ENCODE measurements at regions not wholly inside any gene's neighbourhood (a gene's known extent, or its start where the extent isn't known, plus 50 kb on each side); places are given as distances from the start of the nearest gene placed in this dataset.

- TF ChIP-seq JUN (IDR thresholded peaks at IDR 0.05; ENCODE audit: borderline replicate concordance, insufficient read depth, insufficient read length, low read depth) = no peak
- H3K36me3 ChIP-seq (ENCODE audit: control insufficient read depth in 2 of 2, extremely low read depth in 1 of 2, insufficient read depth in 2 of 2, low read length in 2 of 2) = no peaks in the 10 kb centered on the region
- no peaks in the 10 kb centered on the region for H4K20me1 ChIP-seq (replicated peaks; ENCODE audit: control insufficient read depth, extremely low read depth, insufficient read depth, low read length)
- no peak overlapping the region for H3K27ac ChIP-seq (ENCODE audit: insufficient read depth, low read depth, low read length)
- dilution Hi-C loops (cut with MboI; ENCODE audit: extremely low pct_ligation_motif_present, low sequenced_read_pairs) (no loop called here), intact Hi-C loops (cut with micrococcal nuclease) (no loop called here)
- no TSS peak for BruUV-seq (replicated peaks)
- no peak overlapping the region for H2AFZ ChIP-seq (ENCODE audit: low read depth, low read length)
- H3K79me2 ChIP-seq (ENCODE audit: control insufficient read depth, insufficient read depth, low read length) = no peaks in the 10 kb centered on the region
- CTCF ChIA-PET = no interaction called here
- H3K4me1 ChIP-seq (ENCODE audit: control insufficient read depth, extremely low read depth, insufficient read depth, low read length) = no peaks in the 10 kb centered on the region
- H3K27me3 ChIP-seq (ENCODE audit: control insufficient read depth in 2 of 2, insufficient read depth in 2 of 2, low read length in 2 of 2) = no peaks in the 10 kb centered on the region
- H3K9ac ChIP-seq (replicated peaks; ENCODE audit: extremely low read depth, insufficient read depth, low read length) = no peak overlapping the region
- DNase-seq (ENCODE audit: low read depth, low spot score) (no peak), FAIRE-seq (no peak)
- H3K9me1 ChIP-seq (replicated peaks; ENCODE audit: control insufficient read depth, extremely low read depth, insufficient read depth, low read length) = no peaks in the 10 kb centered on the region
- POLR2A ChIA-PET = no interaction called here
- no peaks in the 10 kb centered on the region for H3K9me3 ChIP-seq (replicated peaks; ENCODE audit: control insufficient read depth, insufficient read depth, low read length)
- H3K4me3 ChIP-seq (replicated peaks in 1 of 3; ENCODE audit: insufficient read depth in 1 of 3, low read depth in 1 of 3, low read length in 3 of 3) = no peak overlapping the region
- no peak overlapping the region for H3K4me2 ChIP-seq (ENCODE audit: insufficient read depth, low read length)
Measured at GRCh38 chr18:76634564-76634963, 139.5 kb upstream of the ZNF516 start.

DNA sequence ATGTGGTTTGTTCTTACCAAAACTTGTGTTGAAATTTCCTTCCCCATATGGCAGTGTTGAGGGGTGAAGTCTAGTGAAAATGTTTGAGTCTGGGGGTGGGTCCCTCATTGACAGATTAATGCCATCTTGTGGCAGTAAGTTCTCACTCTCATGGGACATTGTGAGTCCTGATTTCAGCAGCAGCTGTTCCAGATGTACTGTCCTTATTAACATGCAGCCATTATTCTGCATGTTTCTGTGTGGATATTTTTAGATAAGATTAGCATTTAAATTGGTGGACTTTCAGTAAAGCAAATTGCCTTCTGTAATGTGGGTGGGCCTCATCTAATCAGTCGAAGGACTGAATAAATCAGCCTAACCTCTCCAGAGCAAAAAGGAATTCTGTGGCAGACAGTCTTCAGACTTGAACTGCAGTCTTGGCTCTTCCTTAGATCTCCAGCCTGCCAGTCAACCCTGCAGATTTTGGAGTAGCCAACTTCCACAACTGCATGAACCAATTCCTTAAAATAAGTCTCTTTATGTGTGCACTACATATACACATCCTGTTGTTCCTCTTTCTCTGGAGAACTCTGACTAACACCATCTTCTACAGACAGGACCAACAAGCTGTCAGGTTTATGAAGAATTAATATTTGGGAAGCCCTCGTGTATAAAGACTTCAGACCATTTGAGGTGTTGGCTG, 138.7 kb upstream of the ZNF516 start:
- H3K4me2 ChIP-seq (ENCODE audit: insufficient read depth, low read length) = no peak overlapping the region
- no peaks in the 10 kb centered on the region for H3K27me3 ChIP-seq (ENCODE audit: control insufficient read depth in 2 of 2, insufficient read depth in 2 of 2, low read length in 2 of 2)
- no peak overlapping the region for H3K27ac ChIP-seq (ENCODE audit: insufficient read depth, low read depth, low read length)
- no peaks in the 10 kb centered on the region for H3K9me3 ChIP-seq (replicated peaks; ENCODE audit: control insufficient read depth, insufficient read depth, low read length)
- H3K79me2 ChIP-seq (ENCODE audit: control insufficient read depth, insufficient read depth, low read length) = no peaks in the 10 kb centered on the region
- H3K9ac ChIP-seq (replicated peaks; ENCODE audit: extremely low read depth, insufficient read depth, low read length) = no peak overlapping the region
- H3K9me1 ChIP-seq (replicated peaks; ENCODE audit: control insufficient read depth, extremely low read depth, insufficient read depth, low read length) = no peaks in the 10 kb centered on the region
- H4K20me1 ChIP-seq (replicated peaks; ENCODE audit: control insufficient read depth, extremely low read depth, insufficient read depth, low read length) = no peaks in the 10 kb centered on the region
- DNase-seq (ENCODE audit: low read depth, low spot score) = no peak
- dilution Hi-C loops (cut with MboI; ENCODE audit: extremely low pct_ligation_motif_present, low sequenced_read_pairs) = no loop called here
- no peak overlapping the region for H2AFZ ChIP-seq (ENCODE audit: low read depth, low read length)
- CTCF ChIA-PET = no interaction called here
- no peak for TF ChIP-seq FOS (IDR thresholded peaks at IDR 0.05; ENCODE audit: borderline replicate concordance, insufficient read depth, low read length)
- no peak for TF ChIP-seq POLR2AphosphoS5 (IDR thresholded peaks at IDR 0.05; ENCODE audit: insufficient read depth, low read depth, low read length)
- no peak for TF ChIP-seq JUN (IDR thresholded peaks at IDR 0.05; ENCODE audit: borderline replicate concordance, insufficient read depth, insufficient read length, low read depth)
- no peak for TF ChIP-seq MYC (IDR thresholded peaks at IDR 0.05; ENCODE audit: low read depth, low read length)
- TF ChIP-seq POLR2A (IDR thresholded peaks at IDR 0.05; ENCODE audit: low read depth, low read length) = no peak
- TF ChIP-seq GATA2 (IDR thresholded peaks at IDR 0.05; ENCODE audit: insufficient read depth, insufficient read length, low read depth, low read length) = no peak
- TF ChIP-seq, protein P1, sequence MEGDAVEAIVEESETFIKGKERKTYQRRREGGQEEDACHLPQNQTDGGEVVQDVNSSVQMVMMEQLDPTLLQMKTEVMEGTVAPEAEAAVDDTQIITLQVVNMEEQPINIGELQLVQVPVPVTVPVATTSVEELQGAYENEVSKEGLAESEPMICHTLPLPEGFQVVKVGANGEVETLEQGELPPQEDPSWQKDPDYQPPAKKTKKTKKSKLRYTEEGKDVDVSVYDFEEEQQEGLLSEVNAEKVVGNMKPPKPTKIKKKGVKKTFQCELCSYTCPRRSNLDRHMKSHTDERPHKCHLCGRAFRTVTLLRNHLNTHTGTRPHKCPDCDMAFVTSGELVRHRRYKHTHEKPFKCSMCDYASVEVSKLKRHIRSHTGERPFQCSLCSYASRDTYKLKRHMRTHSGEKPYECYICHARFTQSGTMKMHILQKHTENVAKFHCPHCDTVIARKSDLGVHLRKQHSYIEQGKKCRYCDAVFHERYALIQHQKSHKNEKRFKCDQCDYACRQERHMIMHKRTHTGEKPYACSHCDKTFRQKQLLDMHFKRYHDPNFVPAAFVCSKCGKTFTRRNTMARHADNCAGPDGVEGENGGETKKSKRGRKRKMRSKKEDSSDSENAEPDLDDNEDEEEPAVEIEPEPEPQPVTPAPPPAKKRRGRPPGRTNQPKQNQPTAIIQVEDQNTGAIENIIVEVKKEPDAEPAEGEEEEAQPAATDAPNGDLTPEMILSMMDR (IDR thresholded peaks at IDR 0.05; ENCODE audit: extremely low read depth in 1 of 2, insufficient read depth in 1 of 2, low read depth in 1 of 2, low read length in 2 of 2) = no peak
- no peak for TF ChIP-seq MAX (IDR thresholded peaks at IDR 0.05; ENCODE audit: insufficient read depth, insufficient read length)
- no peak for TF ChIP-seq EZH2 (IDR thresholded peaks at IDR 0.05; ENCODE audit: borderline replicate concordance, low read depth, low read length, severe bottlenecking)
- no peaks in the 10 kb centered on the region for H3K4me1 ChIP-seq (ENCODE audit: control insufficient read depth, extremely low read depth, insufficient read depth, low read length)
- intact Hi-C loops (cut with micrococcal nuclease) = no loop called here
- no peak for FAIRE-seq
- no peak overlapping the region for H3K4me3 ChIP-seq (replicated peaks in 1 of 3; ENCODE audit: insufficient read depth in 1 of 3, low read depth in 1 of 3, low read length in 3 of 3)
- POLR2A ChIA-PET = no interaction called here
- no peaks in the 10 kb centered on the region for H3K36me3 ChIP-seq (ENCODE audit: control insufficient read depth in 2 of 2, extremely low read depth in 1 of 2, insufficient read depth in 2 of 2, low read length in 2 of 2)
- no TSS peak for BruUV-seq (replicated peaks)
